ENCODE measurements at regions not wholly inside any gene's neighbourhood (a gene's known extent, or its start where the extent isn't known, plus 50 kb on each side); places are given as distances from the start of the nearest gene placed in this dataset.

GRCh38 chr15:77759896-77760592, 127.3 kb upstream of the LINGO1 start:
- no peak overlapping the region for H3K4me3 Mint-ChIP-seq
- ATAC-seq (ENCODE audit: low read depth in 2 of 2), result no peak
- H3K4me1 ChIP-seq (ENCODE audit: control insufficient read depth, insufficient read depth, low read length, poor library complexity, severe bottlenecking), result no peaks in the 10 kb centered on the region

GRCh38 chr15:77753939-77754338, 121.2 kb upstream of the LINGO1 start:
- H3K27me3 Mint-ChIP-seq, result peaks cover 17% of the 10 kb centered on the region
- no peaks in the 10 kb centered on the region for H3K36me3 ChIP-seq (ENCODE audit: control insufficient read depth, insufficient read depth, low read length)
- H3K36me3 Mint-ChIP-seq, result no peaks in the 10 kb centered on the region
- H3K9me3 Mint-ChIP-seq, result no peaks in the 10 kb centered on the region
- H3K4me1 Mint-ChIP-seq, result no peaks in the 10 kb centered on the region
- H3K27ac ChIP-seq (ENCODE audit: insufficient read depth, low read length, poor library complexity, severe bottlenecking), result no peak overlapping the region
- no peaks in the 10 kb centered on the region for H3K9me3 ChIP-seq (ENCODE audit: control insufficient read depth in 2 of 2, low read length in 2 of 2)
- H3K27ac Mint-ChIP-seq, result no peak overlapping the region
- no peak overlapping the region for H3K4me3 ChIP-seq (ENCODE audit: low read depth, low read length)
- ATAC-seq (ENCODE audit: low read depth in 2 of 2), result no peak
- H3K4me1 ChIP-seq (ENCODE audit: control insufficient read depth, insufficient read depth, low read length, poor library complexity, severe bottlenecking), result no peaks in the 10 kb centered on the region
- no peaks in the 10 kb centered on the region for H3K27me3 ChIP-seq (ENCODE audit: control insufficient read depth, insufficient read depth, low read length)
- H3K4me3 Mint-ChIP-seq, result no peak overlapping the region
- no peak for DNase-seq

More at GRCh38 chr15:77759896-77760592, 127.3 kb upstream of the LINGO1 start:
- Histone ChIP-seq H3K4me3 (ENCODE audit: low read depth, low read length) (no peak overlapping the region), H3K36me3 (ENCODE audit: control insufficient read depth, insufficient read depth, low read length) (no peaks in the 10 kb centered on the region), H3K27ac (ENCODE audit: insufficient read depth, low read length, poor library complexity, severe bottlenecking) (no peak overlapping the region), H3K9me3 (ENCODE audit: control insufficient read depth in 2 of 2, low read length in 2 of 2) (no peaks in the 10 kb centered on the region), H3K27me3 (ENCODE audit: control insufficient read depth, insufficient read depth, low read length) (peaks cover 3% of the 10 kb centered on the region)
- no peaks in the 10 kb centered on the region for H3K9me3 Mint-ChIP-seq
- H3K27ac Mint-ChIP-seq, result no peak overlapping the region
- H3K36me3 Mint-ChIP-seq, result no peaks in the 10 kb centered on the region
- DNase-seq, result no peak
- no peaks in the 10 kb centered on the region for H3K4me1 Mint-ChIP-seq
- H3K27me3 Mint-ChIP-seq, result peaks cover 12% of the 10 kb centered on the region

GRCh38 chr15:77753281-77753873, 120.7 kb upstream of the LINGO1 start:
- no peaks in the 10 kb centered on the region for H3K36me3 Mint-ChIP-seq
- Histone ChIP-seq H3K4me3 (ENCODE audit: low read depth, low read length) (no peak overlapping the region), H3K27me3 (ENCODE audit: control insufficient read depth, insufficient read depth, low read length) (no peaks in the 10 kb centered on the region), H3K27ac (ENCODE audit: insufficient read depth, low read length, poor library complexity, severe bottlenecking) (no peak overlapping the region), H3K9me3 (ENCODE audit: control insufficient read depth in 2 of 2, low read length in 2 of 2) (no peaks in the 10 kb centered on the region), H3K36me3 (ENCODE audit: control insufficient read depth, insufficient read depth, low read length) (no peaks in the 10 kb centered on the region), H3K4me1 (ENCODE audit: control insufficient read depth, insufficient read depth, low read length, poor library complexity, severe bottlenecking) (no peaks in the 10 kb centered on the region)
- ATAC-seq (ENCODE audit: low read depth in 2 of 2) (no peak), DNase-seq (no peak)
- no peak overlapping the region for H3K4me3 Mint-ChIP-seq
- no peak overlapping the region for H3K27ac Mint-ChIP-seq
- H3K27me3 Mint-ChIP-seq, result peaks cover 16% of the 10 kb centered on the region
- H3K4me1 Mint-ChIP-seq, result no peaks in the 10 kb centered on the region
- no peaks in the 10 kb centered on the region for H3K9me3 Mint-ChIP-seq

GRCh38 chr15:77749998-77750540, 117.4 kb upstream of the LINGO1 start:
- Mint-ChIP-seq H3K27me3 (peaks cover 14% of the 10 kb centered on the region), H3K36me3 (no peaks in the 10 kb centered on the region), H3K4me1 (peaks cover 0 to 9% (median 1%) of the 10 kb centered on the region in 4 donors), H3K27ac (no peak overlapping the region), H3K4me3 (no peak overlapping the region), H3K9me3 (no peaks in the 10 kb centered on the region)
- DNase-seq (no peak), ATAC-seq (ENCODE audit: low read depth in 2 of 2) (no peak)
- Histone ChIP-seq H3K9me3 (ENCODE audit: control insufficient read depth in 2 of 2, low read length in 2 of 2) (no peaks in the 10 kb centered on the region), H3K4me1 (ENCODE audit: control insufficient read depth, insufficient read depth, low read length, poor library complexity, severe bottlenecking) (no peaks in the 10 kb centered on the region), H3K4me3 (ENCODE audit: low read depth, low read length) (no peak overlapping the region), H3K27me3 (ENCODE audit: control insufficient read depth, insufficient read depth, low read length) (no peaks in the 10 kb centered on the region), H3K36me3 (ENCODE audit: control insufficient read depth, insufficient read depth, low read length) (no peaks in the 10 kb centered on the region), H3K27ac (ENCODE audit: insufficient read depth, low read length, poor library complexity, severe bottlenecking) (no peak overlapping the region)

GRCh38 chr15:77749236-77749997, 116.7 kb upstream of the LINGO1 start:
- DNase-seq, result no peak
- Histone ChIP-seq H3K36me3 (ENCODE audit: control insufficient read depth, insufficient read depth, low read length) (no peaks in the 10 kb centered on the region), H3K27me3 (ENCODE audit: control insufficient read depth, insufficient read depth, low read length) (no peaks in the 10 kb centered on the region), H3K27ac (ENCODE audit: insufficient read depth, low read length, poor library complexity, severe bottlenecking) (no peak overlapping the region), H3K9me3 (ENCODE audit: control insufficient read depth in 2 of 2, low read length in 2 of 2) (no peaks in the 10 kb centered on the region), H3K4me1 (ENCODE audit: control insufficient read depth, insufficient read depth, low read length, poor library complexity, severe bottlenecking) (no peaks in the 10 kb centered on the region), H3K4me3 (ENCODE audit: low read depth, low read length) (no peak overlapping the region)
- Mint-ChIP-seq H3K36me3 (no peaks in the 10 kb centered on the region), H3K9me3 (no peaks in the 10 kb centered on the region), H3K4me3 (no peak overlapping the region), H3K4me1 (peaks cover 0 to 9% (median 1%) of the 10 kb centered on the region in 4 donors), H3K27me3 (peaks cover 14% of the 10 kb centered on the region), H3K27ac (no peak overlapping the region)
- no peak for ATAC-seq (ENCODE audit: low read depth in 2 of 2)

- H3K27ac Mint-ChIP-seq, result no peak overlapping the region
- no peaks in the 10 kb centered on the region for H3K36me3 ChIP-seq (ENCODE audit: control insufficient read depth, insufficient read depth, low read length)
These were observed 115.7 kb upstream of the LINGO1 start for GRCh38 chr15:77748078-77749064.

More at GRCh38 chr15:77748078-77749064, 115.7 kb upstream of the LINGO1 start:
- no peaks in the 10 kb centered on the region for H3K9me3 ChIP-seq (ENCODE audit: control insufficient read depth in 2 of 2, low read length in 2 of 2)
- H3K27ac ChIP-seq (ENCODE audit: insufficient read depth, low read length, poor library complexity, severe bottlenecking), result no peak overlapping the region
- no peak overlapping the region for H3K4me3 Mint-ChIP-seq
- no peak overlapping the region for H3K4me3 ChIP-seq (ENCODE audit: low read depth, low read length)
- no peaks in the 10 kb centered on the region for H3K9me3 Mint-ChIP-seq
- H3K27me3 Mint-ChIP-seq, result peaks cover 19% of the 10 kb centered on the region
- H3K4me1 ChIP-seq (ENCODE audit: control insufficient read depth, insufficient read depth, low read length, poor library complexity, severe bottlenecking), result no peaks in the 10 kb centered on the region
- DNase-seq (no peak), ATAC-seq (ENCODE audit: low read depth in 2 of 2) (no peak)
- no peaks in the 10 kb centered on the region for H3K36me3 Mint-ChIP-seq
- H3K27me3 ChIP-seq (ENCODE audit: control insufficient read depth, insufficient read depth, low read length), result no peaks in the 10 kb centered on the region
- peaks cover 0 to 9% (median 1%) of the 10 kb centered on the region in 4 donors for H3K4me1 Mint-ChIP-seq
